DOHH2 (cell line): ENCODE measurements at regions not wholly inside any gene's neighbourhood (a gene's known extent, or its start where the extent isn't known, plus 50 kb on each side); places are given as distances from the start of the nearest gene placed in this dataset.

Experiments
- H3F3A ChIP-seq: fragments of 200-600 bp; sonication (generic), shearing (Covaris generic); 2 replicates; pipeline ENCODE4 v1.6.0; 2016; ENCODE audit warnings: antibody characterized with exemption, mild to moderate bottlenecking; ENCODE audit not compliant: control insufficient read depth, insufficient read depth
- H3K27ac ChIP-seq: fragments of 200-600 bp; sonication (generic); 2 replicates; pipeline ENCODE4 v1.5.1; 2014; ENCODE audit warnings: low read depth, mild to moderate bottlenecking, low read length, moderate library complexity
- H3K27me3 ChIP-seq: fragments of 200-600 bp; sonication (generic); 2 replicates; pipeline ENCODE4 v1.6.1; 2014; ENCODE audit warnings: mild to moderate bottlenecking, low read length, mixed read lengths; ENCODE audit not compliant: control insufficient read depth
- H3K36me3 ChIP-seq: fragments of 200-600 bp; sonication (generic); 2 replicates; pipeline ENCODE4 v1.6.1; 2014; ENCODE audit warnings: mild to moderate bottlenecking, low read length, moderate library complexity, mixed read lengths; ENCODE audit not compliant: control insufficient read depth
- H3K4me1 ChIP-seq: fragments of 200-600 bp; sonication (generic); 2 replicates; pipeline ENCODE4 v1.6.1; 2014; ENCODE audit warnings: mild to moderate bottlenecking, low read length, mixed read lengths; ENCODE audit not compliant: control insufficient read depth
- H3K4me2 ChIP-seq: fragments of 200-600 bp; sonication (generic); 2 replicates; pipeline ENCODE4 v1.6.0; 2014; ENCODE audit warnings: mild to moderate bottlenecking, low read length, moderate library complexity
- H3K4me3 ChIP-seq: fragments of 200-600 bp; sonication (generic); 2 replicates; pipeline ENCODE4 v1.5.1; 2014; ENCODE audit warnings: mild to moderate bottlenecking, low read length, mixed read lengths
- H3K79me2 ChIP-seq: fragments of 200-600 bp; sonication (generic); 2 replicates; pipeline ENCODE4 v1.6.1; 2014; ENCODE audit warnings: mild to moderate bottlenecking, low read length, mixed read lengths; ENCODE audit not compliant: control insufficient read depth
- H3K9me2 ChIP-seq: fragments of 200-600 bp; sonication (generic); replicated peaks from 2 replicates; pipeline ENCODE4 v1.6.1; 2014; ENCODE audit warnings: mild to moderate bottlenecking, low read length, mixed read lengths; ENCODE audit not compliant: control insufficient read depth
- H3K9me3 ChIP-seq: fragments of 200-600 bp; sonication (generic); 2 replicates; pipeline ENCODE4 v1.6.1; 2014; ENCODE audit warnings: antibody characterized with exemption, low read length, mixed read lengths; ENCODE audit not compliant: control insufficient read depth, insufficient read depth
- H4K20me1 ChIP-seq: fragments of 200-600 bp; sonication (generic); 2 replicates; pipeline ENCODE4 v1.6.0; 2014; ENCODE audit warnings: low read depth, mild to moderate bottlenecking, antibody characterized with exemption, low read length, moderate library complexity; ENCODE audit not compliant: control insufficient read depth, insufficient read depth
- CTCF ChIP-seq: fragments of 200-600 bp; sonication (generic); IDR thresholded peaks from one replicate; pipeline ENCODE4 v1.5.1; 2014; ENCODE audit warnings: antibody characterized with exemption, mild to moderate bottlenecking, low read depth, low read length; ENCODE audit not compliant: poor library complexity, severe bottlenecking
- EZH2phosphoT487 ChIP-seq: fragments of 200-600 bp; sonication (generic); IDR thresholded peaks from 2 replicates; pipeline ENCODE4 v1.6.1; 2017; ENCODE audit warnings: borderline replicate concordance, mild to moderate bottlenecking, antibody characterized with exemption, low read length, moderate library complexity, mixed read lengths

- no peaks in the 10 kb centered on the region for H3K9me3 ChIP-seq
- no peak overlapping the region for H3K4me2 ChIP-seq
- no peaks in the 10 kb centered on the region for H3K79me2 ChIP-seq
- H3K36me3 ChIP-seq = no peaks in the 10 kb centered on the region
- no peak overlapping the region for H3K27ac ChIP-seq
- no peaks in the 10 kb centered on the region for H3K27me3 ChIP-seq
- no peaks in the 10 kb centered on the region for H3F3A ChIP-seq
- H3K4me1 ChIP-seq = no peaks in the 10 kb centered on the region
- no peaks in the 10 kb centered on the region for H4K20me1 ChIP-seq
- H3K4me3 ChIP-seq = no peak overlapping the region
- TF ChIP-seq CTCF (no peak), EZH2phosphoT487 (no peak)
- H3K9me2 ChIP-seq = no peaks in the 10 kb centered on the region
These were observed 109.1 kb downstream of the MYCN start for GRCh38 chr2:16049406-16049805.

GRCh38 chr2:16048466-16048865, 108.1 kb downstream of the MYCN start:
- Histone ChIP-seq H3K36me3 (no peaks in the 10 kb centered on the region), H4K20me1 (no peaks in the 10 kb centered on the region), H3K27ac (no peak overlapping the region), H3F3A (no peaks in the 10 kb centered on the region), H3K4me2 (no peak overlapping the region), H3K9me2 (no peaks in the 10 kb centered on the region), H3K9me3 (no peaks in the 10 kb centered on the region), H3K4me3 (no peak overlapping the region), H3K27me3 (no peaks in the 10 kb centered on the region), H3K4me1 (no peaks in the 10 kb centered on the region), H3K79me2 (no peaks in the 10 kb centered on the region)
- no peak for TF ChIP-seq CTCF
- no peak for TF ChIP-seq EZH2phosphoT487

GRCh38 chr2:16047701-16048100, 107.4 kb downstream of the MYCN start:
- Histone ChIP-seq H3K4me3 (no peak overlapping the region), H3K9me2 (no peaks in the 10 kb centered on the region), H3K27me3 (no peaks in the 10 kb centered on the region), H3K27ac (no peak overlapping the region), H3F3A (no peaks in the 10 kb centered on the region), H3K4me2 (no peak overlapping the region), H4K20me1 (no peaks in the 10 kb centered on the region), H3K9me3 (no peaks in the 10 kb centered on the region), H3K79me2 (no peaks in the 10 kb centered on the region), H3K4me1 (no peaks in the 10 kb centered on the region), H3K36me3 (no peaks in the 10 kb centered on the region)
- TF ChIP-seq CTCF = no peak
- TF ChIP-seq EZH2phosphoT487 = no peak

- no peak for TF ChIP-seq EZH2phosphoT487
- no peak for TF ChIP-seq CTCF
- Histone ChIP-seq H3K27ac (no peak overlapping the region), H3K4me3 (no peak overlapping the region), H3K9me3 (no peaks in the 10 kb centered on the region), H3K4me1 (no peaks in the 10 kb centered on the region), H3K79me2 (no peaks in the 10 kb centered on the region), H4K20me1 (no peaks in the 10 kb centered on the region), H3K4me2 (no peak overlapping the region), H3F3A (no peaks in the 10 kb centered on the region), H3K36me3 (no peaks in the 10 kb centered on the region), H3K27me3 (no peaks in the 10 kb centered on the region), H3K9me2 (no peaks in the 10 kb centered on the region)
These were observed 106.3 kb downstream of the MYCN start for GRCh38 chr2:16046649-16047048.
